ENCODE measurements at regions not wholly inside any gene's neighbourhood (a gene's known extent, or its start where the extent isn't known, plus 50 kb on each side); places are given as distances from the start of the nearest gene placed in this dataset.

- peaks cover 21% of the 10 kb centered on the region for H3K36me3 Mint-ChIP-seq (ENCODE audit: low read depth)
- no peaks in the 10 kb centered on the region for H3K9me3 Mint-ChIP-seq
- TF ChIP-seq CTCF (IDR thresholded peaks at IDR 0.05) = no peak
- POLR2A ChIA-PET = no interaction called here
- no peak overlapping the region for H3K4me3 Mint-ChIP-seq
- intact Hi-C loops (cut with micrococcal nuclease) = no loop called here
- ATAC-seq (ENCODE audit: low read depth) (no peak), DNase-seq (no peak)
- H3K27ac Mint-ChIP-seq = no peak overlapping the region
- H3K27me3 Mint-ChIP-seq = no peaks in the 10 kb centered on the region
- CTCF ChIA-PET = no interaction called here
- no peaks in the 10 kb centered on the region for H3K4me1 Mint-ChIP-seq
These were observed 895.1 kb downstream of the TLE1 start for GRCh38 chr9:80794197-80794596.

GRCh38 chr9:80793706-80794105 lies 895.6 kb downstream of the TLE1 start:
- Mint-ChIP-seq H3K36me3 (ENCODE audit: low read depth) (peaks cover 21% of the 10 kb centered on the region), H3K4me1 (no peaks in the 10 kb centered on the region), H3K27ac (no peak overlapping the region), H3K27me3 (no peaks in the 10 kb centered on the region), H3K4me3 (no peak overlapping the region), H3K9me3 (no peaks in the 10 kb centered on the region)
- no peak for ATAC-seq (ENCODE audit: low read depth)
- ChIA-PET POLR2A (no interaction called here), CTCF (no interaction called here)
- no peak for DNase-seq
- intact Hi-C loops (cut with micrococcal nuclease) = no loop called here
- no peak for TF ChIP-seq CTCF (IDR thresholded peaks at IDR 0.05)

- Mint-ChIP-seq H3K36me3 (ENCODE audit: low read depth) (peaks cover 21% of the 10 kb centered on the region), H3K27me3 (no peaks in the 10 kb centered on the region), H3K4me1 (no peaks in the 10 kb centered on the region), H3K4me3 (no peak overlapping the region), H3K9me3 (no peaks in the 10 kb centered on the region), H3K27ac (no peak overlapping the region)
- intact Hi-C loops (cut with micrococcal nuclease) = no loop called here
- ChIA-PET CTCF (no interaction called here), POLR2A (no interaction called here)
- no peak for TF ChIP-seq CTCF (IDR thresholded peaks at IDR 0.05)
- no peak for DNase-seq
- no peak for ATAC-seq (ENCODE audit: low read depth)
These were observed 896.6 kb downstream of the TLE1 start for GRCh38 chr9:80792726-80793125.

GRCh38 chr9:80791836-80792235 lies 897.5 kb downstream of the TLE1 start:
- H3K9me3 Mint-ChIP-seq = no peaks in the 10 kb centered on the region
- POLR2A ChIA-PET = no interaction called here

GRCh38 chr9:80790764-80791163 lies 898.6 kb downstream of the TLE1 start:
- H3K27me3 Mint-ChIP-seq = no peaks in the 10 kb centered on the region
- ChIA-PET CTCF (no interaction called here), POLR2A (no interaction called here)
- no peak overlapping the region for H3K27ac Mint-ChIP-seq
- H3K4me3 Mint-ChIP-seq = no peak overlapping the region
- ATAC-seq (ENCODE audit: low read depth) = no peak
- H3K36me3 Mint-ChIP-seq (ENCODE audit: low read depth) = peaks cover 15% of the 10 kb centered on the region
- no peak for TF ChIP-seq CTCF (IDR thresholded peaks at IDR 0.05)
- DNase-seq = no peak
- no peaks in the 10 kb centered on the region for H3K9me3 Mint-ChIP-seq
- no peaks in the 10 kb centered on the region for H3K4me1 Mint-ChIP-seq
- intact Hi-C loops (cut with micrococcal nuclease) = no loop called here

More at GRCh38 chr9:80791836-80792235, 897.5 kb downstream of the TLE1 start:
- DNase-seq (no peak), ATAC-seq (ENCODE audit: low read depth) (no peak)
- no peaks in the 10 kb centered on the region for H3K27me3 Mint-ChIP-seq
- CTCF ChIA-PET = no interaction called here
- TF ChIP-seq CTCF (IDR thresholded peaks at IDR 0.05) = no peak
- H3K4me1 Mint-ChIP-seq = no peaks in the 10 kb centered on the region
- H3K36me3 Mint-ChIP-seq (ENCODE audit: low read depth) = peaks cover 21% of the 10 kb centered on the region
- intact Hi-C loops (cut with micrococcal nuclease) = no loop called here
- H3K4me3 Mint-ChIP-seq = no peak overlapping the region
- H3K27ac Mint-ChIP-seq = no peak overlapping the region

All from activated B cell treated with CpG ODN at 0.5 μM for 24 hours (primary cell).